ENCODE measurements at regions not wholly inside any gene's neighbourhood (a gene's known extent, or its start where the extent isn't known, plus 50 kb on each side); places are given as distances from the start of the nearest gene placed in this dataset.

GRCh38 chr1:168375566-168376300 is 95.1 kb downstream of the TBX19 start:
- no peak overlapping the region for H3K4me3 Mint-ChIP-seq
- H3K9me3 ChIP-seq: no peaks in the 10 kb centered on the region
- WGBS (ENCODE audit: insufficient coverage): 97% methylated on average over 3 of the region's 5 CpGs
- H3K27ac Mint-ChIP-seq: no peak overlapping the region
- H3K4me1 Mint-ChIP-seq: peaks cover 0 to 10% (median 0%) of the 10 kb centered on the region in 3 donors
- no peak for ATAC-seq (replicated peaks in 1 of 4)
- ChIA-PET POLR2A (no interaction called here), CTCF (interaction anchor here in 1 of 2 donors (0.6 kb wide), 1 partner anchor 21 kb away, joined by 3 read pairs; no protein-coding TSS in a partner anchor)
- no peaks in the 10 kb centered on the region for H3K36me3 ChIP-seq (ENCODE audit: control insufficient read depth in 2 of 2, extremely low read depth in 1 of 2, insufficient read depth in 1 of 2, low read length in 1 of 2)
- H3K9me3 Mint-ChIP-seq: no peaks in the 10 kb centered on the region
- H3K4me1 ChIP-seq (ENCODE audit: control insufficient read depth in 1 of 2, extremely low read depth in 1 of 2, insufficient read depth in 2 of 2, low read length in 2 of 2): no peaks in the 10 kb centered on the region
- no peaks in the 10 kb centered on the region for H3K36me3 Mint-ChIP-seq
- H3K27me3 ChIP-seq (replicated peaks in 1 of 2; ENCODE audit: control insufficient read depth in 2 of 2, extremely low read depth in 1 of 2, insufficient read depth in 2 of 2, low read length in 1 of 2): no peaks in the 10 kb centered on the region
- H3K4me3 ChIP-seq (ENCODE audit: control insufficient read depth in 1 of 2, extremely low read depth in 1 of 2, low read length in 1 of 2): no peak overlapping the region
- DNase-seq: no peak
- no peak overlapping the region for H3K27ac ChIP-seq (ENCODE audit: low read length)
- H3K27me3 Mint-ChIP-seq: no peaks in the 10 kb centered on the region

- CTCF ChIA-PET: no interaction called here
- DNase-seq: no peak
- H3K27ac ChIP-seq (ENCODE audit: low read length): no peak overlapping the region
- H3K9me3 ChIP-seq: no peaks in the 10 kb centered on the region
- H3K4me3 ChIP-seq (ENCODE audit: control insufficient read depth in 1 of 2, extremely low read depth in 1 of 2, low read length in 1 of 2): no peak overlapping the region
- Mint-ChIP-seq H3K4me1 (peaks cover 0 to 10% (median 0%) of the 10 kb centered on the region in 3 donors), H3K4me3 (no peak overlapping the region), H3K27ac (no peak overlapping the region), H3K36me3 (no peaks in the 10 kb centered on the region), H3K9me3 (no peaks in the 10 kb centered on the region), H3K27me3 (no peaks in the 10 kb centered on the region)
- POLR2A ChIA-PET: interaction anchor here in 1 of 2 donors (0.8 kb wide), 1 partner anchor 9 kb away, joined by 3 read pairs; no protein-coding TSS in a partner anchor
- 80% methylated on average over 2 of the region's 3 CpGs for WGBS (ENCODE audit: insufficient coverage)
- no peak for ATAC-seq (replicated peaks in 1 of 4)
- H3K36me3 ChIP-seq (ENCODE audit: control insufficient read depth in 2 of 2, extremely low read depth in 1 of 2, insufficient read depth in 1 of 2, low read length in 1 of 2): no peaks in the 10 kb centered on the region
- no peaks in the 10 kb centered on the region for H3K27me3 ChIP-seq (replicated peaks in 1 of 2; ENCODE audit: control insufficient read depth in 2 of 2, extremely low read depth in 1 of 2, insufficient read depth in 2 of 2, low read length in 1 of 2)
- H3K4me1 ChIP-seq (ENCODE audit: control insufficient read depth in 1 of 2, extremely low read depth in 1 of 2, insufficient read depth in 2 of 2, low read length in 2 of 2): no peaks in the 10 kb centered on the region
Observed at GRCh38 chr1:168374566-168374965, 93.9 kb downstream of the TBX19 start.

GRCh38 chr1:168373869-168374268 is 93.2 kb downstream of the TBX19 start:
- Histone ChIP-seq H3K4me3 (ENCODE audit: control insufficient read depth in 1 of 2, extremely low read depth in 1 of 2, low read length in 1 of 2) (no peak overlapping the region), H3K9me3 (no peaks in the 10 kb centered on the region), H3K36me3 (ENCODE audit: control insufficient read depth in 2 of 2, extremely low read depth in 1 of 2, insufficient read depth in 1 of 2, low read length in 1 of 2) (no peaks in the 10 kb centered on the region), H3K4me1 (ENCODE audit: control insufficient read depth in 1 of 2, extremely low read depth in 1 of 2, insufficient read depth in 2 of 2, low read length in 2 of 2) (no peaks in the 10 kb centered on the region), H3K27ac (ENCODE audit: low read length) (no peak overlapping the region), H3K27me3 (replicated peaks in 1 of 2; ENCODE audit: control insufficient read depth in 2 of 2, extremely low read depth in 1 of 2, insufficient read depth in 2 of 2, low read length in 1 of 2) (no peaks in the 10 kb centered on the region)
- ChIA-PET POLR2A (no interaction called here), CTCF (interaction anchor here in 1 of 2 donors (1.1 kb wide), 1 partner anchor 31 kb away, joined by 4 read pairs; no protein-coding TSS in a partner anchor)
- Mint-ChIP-seq H3K9me3 (no peaks in the 10 kb centered on the region), H3K27ac (no peak overlapping the region), H3K4me3 (no peak overlapping the region), H3K4me1 (peaks cover 0 to 10% (median 0%) of the 10 kb centered on the region in 3 donors), H3K27me3 (no peaks in the 10 kb centered on the region), H3K36me3 (no peaks in the 10 kb centered on the region)
- no CpG with 5 or more reads among the region's 5 CpGs for WGBS (ENCODE audit: insufficient coverage)
- ATAC-seq (replicated peaks in 1 of 4) (no peak), DNase-seq (no peak)

- H3K27ac ChIP-seq (ENCODE audit: low read length): no peak overlapping the region
- CTCF ChIA-PET: interaction anchor here (0.9 to 1.1 kb wide), 4 partner anchors 9 to 31 kb away, joined by 3 to 4 read pairs (median 3); no protein-coding TSS in a partner anchor
- no peak overlapping the region for H3K4me3 Mint-ChIP-seq
- no peaks in the 10 kb centered on the region for H3K9me3 ChIP-seq
- H3K27ac Mint-ChIP-seq: no peak overlapping the region
- H3K9me3 Mint-ChIP-seq: no peaks in the 10 kb centered on the region
- H3K36me3 ChIP-seq (ENCODE audit: control insufficient read depth in 2 of 2, extremely low read depth in 1 of 2, insufficient read depth in 1 of 2, low read length in 1 of 2): no peaks in the 10 kb centered on the region
- peaks cover 0 to 10% (median 0%) of the 10 kb centered on the region in 3 donors for H3K4me1 Mint-ChIP-seq
- no peaks in the 10 kb centered on the region for H3K4me1 ChIP-seq (ENCODE audit: control insufficient read depth in 1 of 2, extremely low read depth in 1 of 2, insufficient read depth in 2 of 2, low read length in 2 of 2)
- 88% methylated on average over 4 of the region's 7 CpGs for WGBS (ENCODE audit: insufficient coverage)
- DNase-seq: no peak
- no peaks in the 10 kb centered on the region for H3K27me3 Mint-ChIP-seq
- POLR2A ChIA-PET: no interaction called here
- no peak overlapping the region for H3K4me3 ChIP-seq (ENCODE audit: control insufficient read depth in 1 of 2, extremely low read depth in 1 of 2, low read length in 1 of 2)
- ATAC-seq (replicated peaks in 1 of 4): no peak
- no peaks in the 10 kb centered on the region for H3K27me3 ChIP-seq (replicated peaks in 1 of 2; ENCODE audit: control insufficient read depth in 2 of 2, extremely low read depth in 1 of 2, insufficient read depth in 2 of 2, low read length in 1 of 2)
- no peaks in the 10 kb centered on the region for H3K36me3 Mint-ChIP-seq
Observed at GRCh38 chr1:168372861-168373371, 92.2 kb downstream of the TBX19 start.

GRCh38 chr1:168372307-168372706 is 91.6 kb downstream of the TBX19 start:
- H3K36me3 ChIP-seq (ENCODE audit: control insufficient read depth in 2 of 2, extremely low read depth in 1 of 2, insufficient read depth in 1 of 2, low read length in 1 of 2): no peaks in the 10 kb centered on the region
- no peaks in the 10 kb centered on the region for H3K36me3 Mint-ChIP-seq
- no peak overlapping the region for H3K4me3 Mint-ChIP-seq
- H3K27ac ChIP-seq (ENCODE audit: low read length): no peak overlapping the region
- H3K27me3 Mint-ChIP-seq: no peaks in the 10 kb centered on the region
- 75% methylated on average over 4 of the region's 4 CpGs for WGBS (ENCODE audit: insufficient coverage)
- ChIA-PET POLR2A (no interaction called here), CTCF (interaction anchor here (0.9 to 1.1 kb wide), 3 partner anchors 8 to 30 kb away, joined by 3 read pairs; no protein-coding TSS in a partner anchor)
- ATAC-seq (replicated peaks in 1 of 4) (no peak), DNase-seq (no peak)
- H3K4me1 Mint-ChIP-seq: peaks cover 0 to 10% (median 0%) of the 10 kb centered on the region in 3 donors
- no peaks in the 10 kb centered on the region for H3K27me3 ChIP-seq (replicated peaks in 1 of 2; ENCODE audit: control insufficient read depth in 2 of 2, extremely low read depth in 1 of 2, insufficient read depth in 2 of 2, low read length in 1 of 2)
- H3K4me1 ChIP-seq (ENCODE audit: control insufficient read depth in 1 of 2, extremely low read depth in 1 of 2, insufficient read depth in 2 of 2, low read length in 2 of 2): no peaks in the 10 kb centered on the region
- no peaks in the 10 kb centered on the region for H3K9me3 ChIP-seq
- H3K9me3 Mint-ChIP-seq: no peaks in the 10 kb centered on the region
- H3K4me3 ChIP-seq (ENCODE audit: control insufficient read depth in 1 of 2, extremely low read depth in 1 of 2, low read length in 1 of 2): no peak overlapping the region
- peak overlapping the region in 1 of 2 donors; percentile 6 for H3K27ac Mint-ChIP-seq

GRCh38 chr1:168371477-168371876 is 90.8 kb downstream of the TBX19 start:
- 97% methylated on average over 2 of the region's 5 CpGs for WGBS (ENCODE audit: insufficient coverage)
- CTCF ChIA-PET: interaction anchor here (0.6 to 3.6 kb wide), 3 partner anchors 29 to 75 kb away, joined by 3 to 23 read pairs (median 8); no protein-coding TSS in a partner anchor
- Histone ChIP-seq H3K4me3 (ENCODE audit: control insufficient read depth in 1 of 2, extremely low read depth in 1 of 2, low read length in 1 of 2) (no peak overlapping the region), H3K27me3 (replicated peaks in 1 of 2; ENCODE audit: control insufficient read depth in 2 of 2, extremely low read depth in 1 of 2, insufficient read depth in 2 of 2, low read length in 1 of 2) (no peaks in the 10 kb centered on the region), H3K27ac (ENCODE audit: low read length) (no peak overlapping the region), H3K36me3 (ENCODE audit: control insufficient read depth in 2 of 2, extremely low read depth in 1 of 2, insufficient read depth in 1 of 2, low read length in 1 of 2) (no peaks in the 10 kb centered on the region), H3K9me3 (no peaks in the 10 kb centered on the region), H3K4me1 (ENCODE audit: control insufficient read depth in 1 of 2, extremely low read depth in 1 of 2, insufficient read depth in 2 of 2, low read length in 2 of 2) (no peaks in the 10 kb centered on the region)
- ATAC-seq (replicated peaks in 1 of 4) (no peak), DNase-seq (no peak)
- peaks cover 0 to 10% (median 0%) of the 10 kb centered on the region in 3 donors for H3K4me1 Mint-ChIP-seq
- H3K27ac Mint-ChIP-seq: no peak overlapping the region
- H3K27me3 Mint-ChIP-seq: peaks cover 0 to 4% of the 10 kb centered on the region in 2 donors
- no peak overlapping the region for H3K4me3 Mint-ChIP-seq
- H3K9me3 Mint-ChIP-seq: no peaks in the 10 kb centered on the region
- H3K36me3 Mint-ChIP-seq: no peaks in the 10 kb centered on the region
- POLR2A ChIA-PET: no interaction called here

Data from T-cell (primary cell).